HL-60 (cell line): ENCODE measurements at regions not wholly inside any gene's neighbourhood (a gene's known extent, or its start where the extent isn't known, plus 50 kb on each side); places are given as distances from the start of the nearest gene placed in this dataset.

Experiments used
- DNase-seq, 2 experiments: peaks; one replicate each; pipeline ENCODE4 v3.0.0-alpha.2; 2010 to 2020; ENCODE audit warnings: low read depth in 1 of 2, low spot score in 1 of 2
- H3K27ac ChIP-seq: fragments of 250-450 bp; sonication (Bioruptor Pico); replicated peaks from 2 replicates; pipeline ENCODE4 v1.5.1; 2020; ENCODE audit warnings: mild to moderate bottlenecking, moderate library complexity
- H3K27me3 ChIP-seq: fragments of 250-450 bp; sonication (Bioruptor Pico); 2 replicates; pipeline ENCODE4 v1.5.1; 2021; ENCODE audit warnings: mild to moderate bottlenecking, moderate library complexity; ENCODE audit not compliant: insufficient read depth, poor library complexity, severe bottlenecking
- H3K4me3 ChIP-seq: replicated peaks from 2 replicates; pipeline ENCODE4 v1.5.1; 2011; ENCODE audit warnings: mild to moderate bottlenecking, control low read depth, low read length; ENCODE audit not compliant: insufficient read depth
- GABPA ChIP-seq: IDR thresholded peaks from 2 replicates; pipeline ENCODE4 v1.6.1; 2012; ENCODE audit warnings: low read depth
- POLR2AphosphoS5 ChIP-seq: IDR thresholded peaks from 2 replicates; pipeline ENCODE4 v1.6.1; 2012; ENCODE audit warnings: low read depth
- SPI1 ChIP-seq: IDR thresholded peaks from 2 replicates; pipeline ENCODE4 v1.6.1; 2012; ENCODE audit warnings: low read depth, mild to moderate bottlenecking, borderline replicate concordance
- TF ChIP-seq, protein P1 (sequence below): IDR thresholded peaks from 2 replicates; pipeline ENCODE4 v1.6.1; 2012; ENCODE audit warnings: low read depth; ENCODE audit not compliant: insufficient replicate concordance
- TF ChIP-seq, protein P2 (sequence below): IDR thresholded peaks from one replicate; pipeline ENCODE4 v1.5.1; 2011; ENCODE audit warnings: low read length, control low read depth, inconsistent platforms; ENCODE audit not compliant: insufficient read depth

DNA sequence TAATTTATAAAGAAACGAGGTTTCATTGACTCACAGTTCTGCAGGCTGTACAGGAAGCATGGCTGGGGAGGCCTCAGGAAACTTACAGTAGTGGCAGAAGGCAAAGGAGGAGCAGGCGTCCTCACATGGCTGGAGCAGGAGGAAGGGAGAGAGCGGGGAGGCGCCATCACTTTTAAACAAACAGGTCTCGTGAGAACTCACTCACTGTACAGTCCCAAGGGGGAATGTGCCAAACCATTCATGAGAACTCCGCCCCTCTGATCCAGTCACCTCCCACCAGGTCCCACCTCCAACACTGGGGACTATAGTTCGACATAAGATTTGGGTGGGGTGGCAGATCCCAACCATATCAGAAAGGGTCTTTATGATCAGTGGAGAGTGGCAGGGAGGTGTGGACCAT is 392.4 kb upstream of the TNRC6C start:
- Histone ChIP-seq H3K4me3 (no peak overlapping the region), H3K27me3 (peaks cover 3% of the 10 kb centered on the region), H3K27ac (no peak overlapping the region)
- TF ChIP-seq POLR2AphosphoS5 (no peak), GABPA (no peak), SPI1 (no peak)
- TF ChIP-seq, protein P1, sequence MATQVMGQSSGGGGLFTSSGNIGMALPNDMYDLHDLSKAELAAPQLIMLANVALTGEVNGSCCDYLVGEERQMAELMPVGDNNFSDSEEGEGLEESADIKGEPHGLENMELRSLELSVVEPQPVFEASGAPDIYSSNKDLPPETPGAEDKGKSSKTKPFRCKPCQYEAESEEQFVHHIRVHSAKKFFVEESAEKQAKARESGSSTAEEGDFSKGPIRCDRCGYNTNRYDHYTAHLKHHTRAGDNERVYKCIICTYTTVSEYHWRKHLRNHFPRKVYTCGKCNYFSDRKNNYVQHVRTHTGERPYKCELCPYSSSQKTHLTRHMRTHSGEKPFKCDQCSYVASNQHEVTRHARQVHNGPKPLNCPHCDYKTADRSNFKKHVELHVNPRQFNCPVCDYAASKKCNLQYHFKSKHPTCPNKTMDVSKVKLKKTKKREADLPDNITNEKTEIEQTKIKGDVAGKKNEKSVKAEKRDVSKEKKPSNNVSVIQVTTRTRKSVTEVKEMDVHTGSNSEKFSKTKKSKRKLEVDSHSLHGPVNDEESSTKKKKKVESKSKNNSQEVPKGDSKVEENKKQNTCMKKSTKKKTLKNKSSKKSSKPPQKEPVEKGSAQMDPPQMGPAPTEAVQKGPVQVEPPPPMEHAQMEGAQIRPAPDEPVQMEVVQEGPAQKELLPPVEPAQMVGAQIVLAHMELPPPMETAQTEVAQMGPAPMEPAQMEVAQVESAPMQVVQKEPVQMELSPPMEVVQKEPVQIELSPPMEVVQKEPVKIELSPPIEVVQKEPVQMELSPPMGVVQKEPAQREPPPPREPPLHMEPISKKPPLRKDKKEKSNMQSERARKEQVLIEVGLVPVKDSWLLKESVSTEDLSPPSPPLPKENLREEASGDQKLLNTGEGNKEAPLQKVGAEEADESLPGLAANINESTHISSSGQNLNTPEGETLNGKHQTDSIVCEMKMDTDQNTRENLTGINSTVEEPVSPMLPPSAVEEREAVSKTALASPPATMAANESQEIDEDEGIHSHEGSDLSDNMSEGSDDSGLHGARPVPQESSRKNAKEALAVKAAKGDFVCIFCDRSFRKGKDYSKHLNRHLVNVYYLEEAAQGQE, result no peak
- TF ChIP-seq, protein P2, sequence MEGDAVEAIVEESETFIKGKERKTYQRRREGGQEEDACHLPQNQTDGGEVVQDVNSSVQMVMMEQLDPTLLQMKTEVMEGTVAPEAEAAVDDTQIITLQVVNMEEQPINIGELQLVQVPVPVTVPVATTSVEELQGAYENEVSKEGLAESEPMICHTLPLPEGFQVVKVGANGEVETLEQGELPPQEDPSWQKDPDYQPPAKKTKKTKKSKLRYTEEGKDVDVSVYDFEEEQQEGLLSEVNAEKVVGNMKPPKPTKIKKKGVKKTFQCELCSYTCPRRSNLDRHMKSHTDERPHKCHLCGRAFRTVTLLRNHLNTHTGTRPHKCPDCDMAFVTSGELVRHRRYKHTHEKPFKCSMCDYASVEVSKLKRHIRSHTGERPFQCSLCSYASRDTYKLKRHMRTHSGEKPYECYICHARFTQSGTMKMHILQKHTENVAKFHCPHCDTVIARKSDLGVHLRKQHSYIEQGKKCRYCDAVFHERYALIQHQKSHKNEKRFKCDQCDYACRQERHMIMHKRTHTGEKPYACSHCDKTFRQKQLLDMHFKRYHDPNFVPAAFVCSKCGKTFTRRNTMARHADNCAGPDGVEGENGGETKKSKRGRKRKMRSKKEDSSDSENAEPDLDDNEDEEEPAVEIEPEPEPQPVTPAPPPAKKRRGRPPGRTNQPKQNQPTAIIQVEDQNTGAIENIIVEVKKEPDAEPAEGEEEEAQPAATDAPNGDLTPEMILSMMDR, result no peak
- no peak for DNase-seq

DNA sequence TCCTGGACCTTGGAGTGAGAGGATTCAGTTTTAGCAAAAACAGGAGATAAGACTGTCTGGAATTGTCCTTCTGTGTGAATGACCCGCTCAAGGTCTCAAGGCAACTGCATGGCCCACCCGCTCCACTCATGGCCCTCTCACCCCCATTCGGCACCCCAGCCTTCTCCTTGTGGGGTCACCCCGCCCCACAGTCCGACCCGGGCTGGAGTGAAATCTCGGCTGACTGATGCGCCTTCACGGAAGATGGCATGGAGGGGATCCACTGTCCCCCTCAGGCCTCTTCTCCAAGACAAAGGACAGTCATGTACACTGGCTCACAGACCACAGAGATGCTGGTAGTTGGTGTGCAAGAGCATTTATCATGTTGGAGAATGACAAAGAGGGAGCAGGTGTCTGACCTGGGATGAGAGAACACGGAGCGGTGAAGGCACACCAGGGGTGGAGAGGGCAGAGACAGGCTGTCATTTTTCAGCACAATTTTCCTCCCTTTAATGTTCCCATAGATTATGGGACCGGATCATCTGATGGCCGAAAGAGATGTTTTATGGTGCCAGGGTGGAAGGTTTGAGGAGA is 391.9 kb upstream of the TNRC6C start:
- H3K27me3 ChIP-seq, result peaks cover 7% of the 10 kb centered on the region
- no peak overlapping the region for H3K4me3 ChIP-seq
- H3K27ac ChIP-seq, result no peak overlapping the region
- DNase-seq, result no peak
- no peak for TF ChIP-seq POLR2AphosphoS5
- TF ChIP-seq, protein P1, result no peak
- no peak for TF ChIP-seq SPI1
- TF ChIP-seq GABPA, result no peak
- TF ChIP-seq, protein P2, result no peak

DNA sequence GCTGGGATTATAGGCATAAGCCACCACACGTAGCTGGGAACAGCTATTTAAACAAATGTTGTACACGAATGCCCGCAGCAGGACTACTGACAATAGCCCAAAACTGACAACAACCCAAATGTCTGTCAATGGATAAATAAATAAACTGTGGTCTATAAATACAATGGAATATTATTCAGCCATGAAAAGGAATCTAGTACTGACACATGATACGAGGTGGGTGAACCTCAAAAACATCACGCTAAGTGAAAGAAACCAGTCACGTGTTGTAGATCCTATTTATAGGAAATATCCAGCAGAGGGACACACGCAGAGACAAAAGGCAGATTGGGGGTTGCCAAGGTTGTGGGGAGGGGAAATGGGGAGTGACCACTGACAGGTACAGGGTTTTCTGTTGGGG is 390.0 kb upstream of the TNRC6C start:
- no peak for DNase-seq
- Histone ChIP-seq H3K27me3 (peaks cover 10% of the 10 kb centered on the region), H3K27ac (no peak overlapping the region), H3K4me3 (no peak overlapping the region)
- no peak for TF ChIP-seq SPI1

DNA sequence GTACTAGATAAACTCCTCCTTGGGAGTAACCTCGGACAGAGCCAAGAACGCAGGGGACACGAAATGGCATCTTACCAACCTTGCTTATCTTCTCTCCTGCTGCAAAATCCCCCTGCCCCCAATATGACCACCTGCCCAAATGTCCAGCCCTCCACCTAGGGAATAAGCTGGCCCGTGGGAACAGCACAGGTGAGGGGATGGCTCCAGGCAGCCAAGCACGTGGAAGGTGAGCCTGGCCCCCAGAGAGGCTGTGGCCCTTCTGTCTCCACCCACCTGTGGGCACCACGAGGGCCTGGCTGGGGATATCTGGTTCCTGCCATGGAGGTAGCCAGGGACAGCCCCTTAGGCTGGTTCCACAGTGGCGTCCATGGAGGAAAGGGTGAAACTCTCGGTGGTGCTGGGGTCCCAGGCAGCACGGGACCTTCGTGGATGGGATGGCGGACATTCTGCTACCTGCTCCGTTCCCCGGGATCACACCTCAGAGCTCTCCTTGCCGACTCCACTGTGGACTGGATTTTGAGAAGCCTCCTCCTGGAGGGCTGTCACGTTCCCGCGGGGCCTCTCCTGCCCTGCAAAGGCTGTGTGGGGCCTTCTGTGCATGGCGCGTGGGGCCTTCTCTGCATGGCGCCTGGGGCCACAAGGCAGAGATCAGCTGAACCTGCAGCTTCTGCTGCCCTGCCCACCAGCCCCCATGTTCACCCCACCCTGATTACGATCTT is 388.5 kb upstream of the TNRC6C start:
- Histone ChIP-seq H3K4me3 (no peak overlapping the region), H3K27me3 (peaks cover 10% of the 10 kb centered on the region), H3K27ac (no peak overlapping the region)
- DNase-seq, result no peak
- TF ChIP-seq GABPA (no peak), POLR2AphosphoS5 (no peak), SPI1 (no peak)
- TF ChIP-seq, protein P1, result no peak
- TF ChIP-seq, protein P2, result no peak
